ENCODE measurements at regions not wholly inside any gene's neighbourhood (a gene's known extent, or its start where the extent isn't known, plus 50 kb on each side); places are given as distances from the start of the nearest gene placed in this dataset.

- no peak for TF ChIP-seq CTCF (IDR thresholded peaks at IDR 0.05; ENCODE audit: low read depth, low read length, missing control alignments)
- no peak for DNase-seq (ENCODE audit: low read depth)
- no peak overlapping the region for H3K4me3 ChIP-seq (ENCODE audit: low read depth, low read length)
Observed at GRCh38 chr5:107296572-107296971, 374.2 kb downstream of the EFNA5 start.

- DNase-seq (ENCODE audit: low read depth): no peak
- H3K4me3 ChIP-seq (ENCODE audit: low read depth, low read length): no peak overlapping the region
- no peak for TF ChIP-seq CTCF (IDR thresholded peaks at IDR 0.05; ENCODE audit: low read depth, low read length, missing control alignments)
Observed at GRCh38 chr5:107295914-107296313, 374.8 kb downstream of the EFNA5 start.

GRCh38 chr5:107294669-107295068, 376.1 kb downstream of the EFNA5 start:
- no peak for TF ChIP-seq CTCF (IDR thresholded peaks at IDR 0.05; ENCODE audit: low read depth, low read length, missing control alignments)
- DNase-seq (ENCODE audit: low read depth): no peak
- no peak overlapping the region for H3K4me3 ChIP-seq (ENCODE audit: low read depth, low read length)

- H3K4me3 ChIP-seq (ENCODE audit: low read depth, low read length): no peak overlapping the region
- DNase-seq (ENCODE audit: low read depth): no peak
- TF ChIP-seq CTCF (IDR thresholded peaks at IDR 0.05; ENCODE audit: low read depth, low read length, missing control alignments): no peak
Observed at GRCh38 chr5:107294211-107294550, 376.6 kb downstream of the EFNA5 start.

GRCh38 chr5:107293541-107294210, 377.1 kb downstream of the EFNA5 start:
- no peak for TF ChIP-seq CTCF (IDR thresholded peaks at IDR 0.05; ENCODE audit: low read depth, low read length, missing control alignments)
- DNase-seq (ENCODE audit: low read depth): no peak
- no peak overlapping the region for H3K4me3 ChIP-seq (ENCODE audit: low read depth, low read length)

- no peak overlapping the region for H3K4me3 ChIP-seq (ENCODE audit: low read depth, low read length)
- TF ChIP-seq CTCF (IDR thresholded peaks at IDR 0.05; ENCODE audit: low read depth, low read length, missing control alignments): no peak
- no peak for DNase-seq (ENCODE audit: low read depth)
Observed at GRCh38 chr5:107291866-107292265, 378.9 kb downstream of the EFNA5 start.

GRCh38 chr5:107290780-107291398, 379.8 kb downstream of the EFNA5 start:
- no peak for DNase-seq (ENCODE audit: low read depth)
- no peak overlapping the region for H3K4me3 ChIP-seq (ENCODE audit: low read depth, low read length)

More at GRCh38 chr5:107290780-107291398, 379.8 kb downstream of the EFNA5 start:
- no peak for TF ChIP-seq CTCF (IDR thresholded peaks at IDR 0.05; ENCODE audit: low read depth, low read length, missing control alignments)

Data from GM12864 (cell line).